Immature natural killer cell (primary cell): ENCODE measurements at regions not wholly inside any gene's neighbourhood (a gene's known extent, or its start where the extent isn't known, plus 50 kb on each side); places are given as distances from the start of the nearest gene placed in this dataset.
"Not testable (repeated sequence)": the region's sequence is repeated elsewhere in the genome, so short reads cannot be mapped to it uniquely, and the experiment has no call there.

Experiments used
- DNase-seq, 3 donors: peaks; one replicate each; pipeline ENCODE4 v3.0.0; 2022; ENCODE audit warnings: mixed read lengths in 1 of 3
- H3K27ac Mint-ChIP-seq, 6 donors: one replicate each; pipeline ENCODE4 v1.8.0; 2020; ENCODE audit warnings: mixed read lengths in 6 of 6, mild to moderate bottlenecking in 5 of 6, inconsistent platforms in 4 of 6, moderate library complexity in 3 of 6
- H3K27me3 Mint-ChIP-seq, 3 donors: one replicate each; pipeline ENCODE4 v1.8.0; 2020 to 2021; ENCODE audit warnings: low read depth in 3 of 3, mild to moderate bottlenecking in 3 of 3, mixed read lengths in 3 of 3, moderate library complexity in 3 of 3, inconsistent platforms in 1 of 3
- H3K36me3 Mint-ChIP-seq, 3 donors: one replicate each; pipeline ENCODE4 v1.8.0; 2020; ENCODE audit warnings: mixed read lengths in 3 of 3, inconsistent platforms in 2 of 3, mild to moderate bottlenecking in 2 of 3
- H3K4me1 Mint-ChIP-seq, 2 donors: one replicate each; pipeline ENCODE4 v1.8.0; 2020; ENCODE audit warnings: inconsistent platforms in 2 of 2, mild to moderate bottlenecking in 2 of 2, mixed read lengths in 2 of 2, moderate library complexity in 1 of 2
- H3K4me3 Mint-ChIP-seq, 5 donors: one replicate each; pipeline ENCODE4 v1.8.0; 2020; ENCODE audit warnings: mild to moderate bottlenecking in 5 of 5, mixed read lengths in 5 of 5, inconsistent platforms in 3 of 5, moderate library complexity in 3 of 5
- H3K9me3 Mint-ChIP-seq, 6 donors: one replicate each; pipeline ENCODE4 v1.8.0; 2020; ENCODE audit warnings: mild to moderate bottlenecking in 6 of 6, mixed read lengths in 6 of 6, inconsistent platforms in 4 of 6, moderate library complexity in 3 of 6

DNA sequence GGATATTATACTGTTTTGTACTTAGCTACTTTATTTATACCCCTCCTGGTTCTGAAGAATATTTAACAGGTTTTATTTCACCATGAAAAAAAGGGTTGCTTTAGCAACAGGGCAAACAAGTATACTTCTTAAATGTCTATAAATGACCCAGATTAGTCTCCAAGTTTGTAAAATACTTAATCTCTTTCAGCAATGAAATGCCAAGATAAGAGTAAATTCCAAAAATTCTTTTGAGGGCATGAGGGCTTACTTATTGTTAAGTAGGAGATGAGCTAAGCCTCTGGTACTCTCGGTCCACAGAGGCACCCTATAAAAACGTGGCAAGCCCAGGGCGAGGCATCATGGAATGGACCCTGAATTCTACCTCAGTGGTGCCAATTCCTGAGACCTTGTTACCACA lies 264.8 kb upstream of the NSMCE3 start:
- Mint-ChIP-seq H3K27ac (no peak overlapping the region), H3K9me3 (no peaks in the 10 kb centered on the region), H3K4me3 (no peak overlapping the region), H3K27me3 (peaks cover 1 to 5% (median 4%) of the 10 kb centered on the region in 3 donors), H3K36me3 (no peaks in the 10 kb centered on the region), H3K4me1 (no peaks in the 10 kb centered on the region)
- DNase-seq = no peak

DNA sequence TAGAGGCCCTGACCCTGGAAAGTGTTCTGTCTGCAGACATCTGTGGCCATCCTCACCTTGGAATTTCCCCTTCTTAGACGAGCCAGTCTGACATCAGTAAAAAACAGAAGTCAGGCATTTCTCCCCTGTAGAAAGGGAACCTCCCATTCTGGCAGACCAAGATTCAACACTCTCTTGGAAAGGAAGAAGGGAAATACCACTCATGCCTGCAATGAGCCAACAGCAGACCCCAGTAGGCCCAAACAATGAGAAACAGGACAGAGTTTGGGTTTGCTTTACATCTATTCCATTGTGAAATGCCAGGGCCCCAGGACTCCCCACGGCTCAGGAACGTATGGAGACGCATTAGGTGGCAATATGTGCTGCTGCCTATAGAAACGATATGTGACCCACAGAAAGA lies 264.0 kb upstream of the NSMCE3 start:
- DNase-seq = no peak
- no peak overlapping the region for H3K27ac Mint-ChIP-seq
- H3K9me3 Mint-ChIP-seq = no peaks in the 10 kb centered on the region
- no peaks in the 10 kb centered on the region for H3K4me1 Mint-ChIP-seq
- H3K36me3 Mint-ChIP-seq = no peaks in the 10 kb centered on the region
- H3K4me3 Mint-ChIP-seq = no peak overlapping the region
- H3K27me3 Mint-ChIP-seq = peaks cover 1 to 5% (median 4%) of the 10 kb centered on the region in 3 donors

GRCh38 chr15:29532296-29532695 lies 262.7 kb upstream of the NSMCE3 start:
- H3K27ac Mint-ChIP-seq = no peak overlapping the region
- H3K4me1 Mint-ChIP-seq = no peaks in the 10 kb centered on the region
- H3K9me3 Mint-ChIP-seq = no peaks in the 10 kb centered on the region
- H3K36me3 Mint-ChIP-seq = no peaks in the 10 kb centered on the region
- H3K27me3 Mint-ChIP-seq = peaks cover 0 to 3% (median 0%) of the 10 kb centered on the region in 3 donors
- no peak for DNase-seq
- no peak overlapping the region for H3K4me3 Mint-ChIP-seq

DNA sequence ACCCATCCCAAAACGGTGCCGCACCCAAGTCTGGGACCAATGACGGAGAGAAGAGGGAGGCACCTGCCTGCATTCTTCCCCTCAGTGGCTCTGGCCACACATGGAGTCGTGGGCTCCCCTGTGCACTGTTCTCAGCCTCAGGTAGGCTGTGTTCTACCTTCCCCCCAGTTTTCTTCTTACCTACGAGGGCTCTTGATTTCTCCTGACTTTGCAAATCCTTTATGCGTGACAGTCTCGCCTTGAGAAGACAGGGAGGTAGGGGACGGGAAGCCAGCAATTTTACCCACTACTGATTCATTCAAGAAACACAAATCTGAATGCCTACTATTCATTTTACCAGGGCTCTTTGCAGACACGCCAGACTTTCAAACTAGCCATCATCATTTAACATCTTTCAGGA lies 261.3 kb upstream of the NSMCE3 start:
- DNase-seq = no peak
- H3K4me1 Mint-ChIP-seq = no peaks in the 10 kb centered on the region
- H3K36me3 Mint-ChIP-seq = no peaks in the 10 kb centered on the region
- H3K9me3 Mint-ChIP-seq = peaks cover 0 to 3% (median 0%) of the 10 kb centered on the region in 6 donors
- H3K27ac Mint-ChIP-seq = no peak overlapping the region
- H3K4me3 Mint-ChIP-seq = no peak overlapping the region
- H3K27me3 Mint-ChIP-seq = peaks cover 0 to 5% (median 4%) of the 10 kb centered on the region in 3 donors

GRCh38 chr15:29529043-29529442 lies 259.4 kb upstream of the NSMCE3 start:
- no peak for DNase-seq
- Mint-ChIP-seq H3K4me3 (no peak overlapping the region), H3K9me3 (peaks cover 0 to 3% (median 0%) of the 10 kb centered on the region in 6 donors), H3K27ac (no peak overlapping the region), H3K4me1 (no peaks in the 10 kb centered on the region), H3K36me3 (no peaks in the 10 kb centered on the region), H3K27me3 (peaks cover 3 to 4% (median 3%) of the 10 kb centered on the region in 3 donors)

- Mint-ChIP-seq H3K9me3 (peaks cover 0 to 3% (median 0%) of the 10 kb centered on the region in 6 donors), H3K36me3 (no peaks in the 10 kb centered on the region), H3K4me1 (no peaks in the 10 kb centered on the region), H3K27me3 (peaks cover 3 to 4% (median 3%) of the 10 kb centered on the region in 3 donors), H3K27ac (no peak overlapping the region), H3K4me3 (no peak overlapping the region)
- no peak for DNase-seq
These were observed 258.7 kb upstream of the NSMCE3 start for GRCh38 chr15:29528276-29528675.

GRCh38 chr15:29526802-29527201 lies 257.2 kb upstream of the NSMCE3 start:
- H3K4me3 Mint-ChIP-seq = no peak overlapping the region

DNA sequence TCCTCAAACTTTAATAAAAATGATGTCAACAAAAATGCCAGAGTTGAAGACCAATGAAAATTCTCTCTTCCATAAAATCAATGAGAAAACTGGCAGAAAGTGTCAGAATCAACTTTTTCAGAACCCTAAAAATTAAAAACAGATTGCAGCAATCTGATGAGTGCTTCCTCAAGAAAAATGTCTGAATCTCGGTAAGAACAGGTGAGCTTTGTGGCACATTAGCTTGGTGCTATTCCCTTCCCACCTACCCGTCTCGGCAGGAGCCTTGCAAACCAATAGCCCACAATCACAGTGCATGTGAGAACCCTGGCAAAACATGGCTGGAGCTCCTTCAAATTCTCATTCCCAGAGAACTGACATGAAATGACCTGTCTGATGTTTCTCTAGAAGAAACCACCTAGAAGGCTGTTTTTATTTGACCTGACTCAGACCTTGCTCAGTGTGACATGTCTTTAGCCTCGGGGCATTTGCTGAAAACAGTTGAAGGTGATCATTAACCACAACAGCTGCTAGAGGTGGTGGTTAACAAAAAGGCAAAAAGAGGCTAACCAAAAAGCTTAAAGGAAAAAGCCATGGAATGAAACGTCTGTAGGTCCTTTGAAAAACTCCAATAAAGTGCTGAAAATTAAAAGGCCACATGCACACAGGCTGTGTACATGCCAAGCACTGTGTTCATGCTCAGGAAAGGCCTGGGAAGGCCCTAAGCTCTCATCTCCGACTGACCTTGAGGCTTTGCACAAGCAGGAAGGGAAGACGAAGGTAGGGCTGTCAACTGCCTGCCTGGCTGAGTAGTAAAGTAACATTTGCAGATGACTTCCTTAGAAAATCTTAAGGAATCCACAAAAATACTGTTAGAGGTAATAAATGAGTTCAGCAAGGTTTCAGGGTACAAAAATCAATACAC lies 253.0 kb upstream of the NSMCE3 start:
- Mint-ChIP-seq H3K4me3 (no peak overlapping the region), H3K27ac (no peak overlapping the region), H3K4me1 (no peaks in the 10 kb centered on the region), H3K36me3 (no peaks in the 10 kb centered on the region), H3K27me3 (peaks cover 9 to 14% (median 10%) of the 10 kb centered on the region in 3 donors), H3K9me3 (peaks cover 0 to 3% (median 2%) of the 10 kb centered on the region in 6 donors)
- DNase-seq = no peak

More at GRCh38 chr15:29526802-29527201, 257.2 kb upstream of the NSMCE3 start:
- H3K9me3 Mint-ChIP-seq = peaks cover 0 to 3% (median 0%) of the 10 kb centered on the region in 6 donors
- no peak for DNase-seq
- H3K36me3 Mint-ChIP-seq = no peaks in the 10 kb centered on the region
- no peaks in the 10 kb centered on the region for H3K4me1 Mint-ChIP-seq
- H3K27me3 Mint-ChIP-seq = peaks cover 3 to 4% (median 3%) of the 10 kb centered on the region in 3 donors
- no peak overlapping the region for H3K27ac Mint-ChIP-seq

GRCh38 chr15:29518442-29518841 lies 248.8 kb upstream of the NSMCE3 start:
- Mint-ChIP-seq H3K4me1 (no peaks in the 10 kb centered on the region), H3K27me3 (peaks cover 6 to 13% (median 8%) of the 10 kb centered on the region in 3 donors)

DNA sequence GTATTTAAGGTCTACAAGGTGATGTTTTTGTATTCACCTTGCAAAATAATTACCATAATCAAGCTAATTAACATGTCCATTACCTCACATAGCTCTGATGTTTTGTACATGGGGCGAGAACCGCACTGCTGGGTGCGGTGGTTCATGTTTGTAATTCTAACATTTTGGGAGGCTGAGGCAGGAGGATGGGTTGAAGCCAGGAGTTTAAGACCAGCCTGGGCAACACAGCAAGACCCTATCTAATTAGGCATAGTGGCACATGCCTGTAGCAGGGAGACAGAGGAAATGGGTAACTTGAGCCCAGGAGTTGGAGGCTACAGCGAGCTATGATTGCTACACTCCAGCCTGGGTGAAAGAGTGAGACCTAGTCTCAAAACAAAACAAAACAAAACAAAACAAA lies 248.2 kb upstream of the NSMCE3 start:
- no peaks in the 10 kb centered on the region for H3K36me3 Mint-ChIP-seq
- no peaks in the 10 kb centered on the region for H3K4me1 Mint-ChIP-seq
- peaks cover 0 to 4% (median 2%) of the 10 kb centered on the region in 6 donors for H3K9me3 Mint-ChIP-seq
- no peak overlapping the region for H3K4me3 Mint-ChIP-seq
- no peak for DNase-seq
- no peak overlapping the region for H3K27ac Mint-ChIP-seq
- peaks cover 6 to 13% (median 8%) of the 10 kb centered on the region in 3 donors for H3K27me3 Mint-ChIP-seq

More at GRCh38 chr15:29518442-29518841, 248.8 kb upstream of the NSMCE3 start:
- DNase-seq = no peak
- no peak overlapping the region for H3K27ac Mint-ChIP-seq
- H3K4me3 Mint-ChIP-seq = no peak overlapping the region
- no peaks in the 10 kb centered on the region for H3K36me3 Mint-ChIP-seq
- H3K9me3 Mint-ChIP-seq = peaks cover 0 to 4% (median 2%) of the 10 kb centered on the region in 6 donors

DNA sequence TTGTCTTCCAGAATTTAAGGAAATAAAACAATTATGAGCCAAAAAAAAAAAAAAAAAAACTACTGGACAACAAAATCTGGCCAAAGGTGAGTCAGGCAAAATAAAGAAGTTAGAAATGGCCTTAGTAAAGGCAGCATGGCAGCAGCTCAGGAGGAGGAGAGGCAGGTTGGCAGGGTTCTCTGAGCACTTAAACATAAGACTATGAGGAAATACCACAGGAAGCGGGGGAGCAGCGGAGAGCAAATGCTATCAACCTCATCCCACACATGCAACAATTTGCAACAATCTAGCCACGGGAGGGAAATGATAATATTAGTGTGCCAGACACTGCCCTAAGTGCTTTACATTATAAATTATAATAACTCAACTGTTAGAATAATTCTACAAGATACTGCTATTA lies 247.3 kb upstream of the NSMCE3 start:
- no peak for DNase-seq
- peaks cover 6 to 13% (median 8%) of the 10 kb centered on the region in 3 donors for H3K27me3 Mint-ChIP-seq
- no peaks in the 10 kb centered on the region for H3K4me1 Mint-ChIP-seq
- peaks cover 0 to 4% (median 2%) of the 10 kb centered on the region in 6 donors for H3K9me3 Mint-ChIP-seq
- no peak overlapping the region for H3K27ac Mint-ChIP-seq
- H3K36me3 Mint-ChIP-seq = no peaks in the 10 kb centered on the region
- H3K4me3 Mint-ChIP-seq = no peak overlapping the region

GRCh38 chr15:29514926-29515325 lies 245.3 kb upstream of the NSMCE3 start:
- peaks cover 6 to 8% (median 8%) of the 10 kb centered on the region in 3 donors for H3K27me3 Mint-ChIP-seq
- DNase-seq = no peak
- H3K4me1 Mint-ChIP-seq = no peaks in the 10 kb centered on the region
- H3K36me3 Mint-ChIP-seq = no peaks in the 10 kb centered on the region
- H3K9me3 Mint-ChIP-seq = peaks cover 0 to 5% (median 2%) of the 10 kb centered on the region in 6 donors
- H3K4me3 Mint-ChIP-seq = no peak overlapping the region
- no peak overlapping the region for H3K27ac Mint-ChIP-seq

DNA sequence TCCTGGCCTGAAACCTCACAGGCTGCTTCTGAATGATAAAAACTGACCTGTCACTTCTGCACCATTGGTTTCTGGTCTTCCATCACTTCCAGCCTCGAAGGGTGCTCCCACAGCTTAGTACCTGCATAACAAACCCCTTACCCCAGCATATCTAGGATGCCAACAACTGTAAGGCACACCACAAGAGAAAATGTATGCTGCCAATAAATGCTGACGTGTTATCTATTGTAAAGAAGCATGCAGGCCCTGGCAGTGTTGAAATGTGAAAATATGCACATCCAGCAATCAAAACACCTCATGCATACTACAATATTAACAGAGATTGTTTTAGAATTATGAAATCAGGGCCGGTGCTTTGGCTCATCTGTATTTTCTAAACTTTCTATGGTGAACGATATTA lies 242.0 kb upstream of the NSMCE3 start:
- no peak overlapping the region for H3K4me3 Mint-ChIP-seq
- no peaks in the 10 kb centered on the region for H3K4me1 Mint-ChIP-seq
- no peak for DNase-seq
- H3K9me3 Mint-ChIP-seq = peaks cover 0 to 5% (median under 1%) of the 10 kb centered on the region in 6 donors
- no peaks in the 10 kb centered on the region for H3K36me3 Mint-ChIP-seq
- no peak overlapping the region for H3K27ac Mint-ChIP-seq
- peaks cover 2 to 5% (median 2%) of the 10 kb centered on the region in 3 donors for H3K27me3 Mint-ChIP-seq

GRCh38 chr15:29505535-29505934 lies 235.9 kb upstream of the NSMCE3 start:
- H3K4me1 Mint-ChIP-seq, H3K4me3 Mint-ChIP-seq, DNase-seq, H3K36me3 Mint-ChIP-seq, H3K27me3 Mint-ChIP-seq, H3K27ac Mint-ChIP-seq: not testable (repeated sequence)
- H3K9me3 Mint-ChIP-seq = peaks cover 0 to 11% (median 6%) of the 10 kb centered on the region in 6 donors
